Keratinocyte (primary cell): ENCODE measurements at regions not wholly inside any gene's neighbourhood (a gene's known extent, or its start where the extent isn't known, plus 50 kb on each side); places are given as distances from the start of the nearest gene placed in this dataset.

Experiments used
- DNase-seq: peaks from one replicate; pipeline ENCODE4 v3.0.0-alpha.2; 2011; ENCODE audit warnings: low read depth, missing footprints, low spot score
- FAIRE-seq: peaks from 2 replicates; lab custom pipeline; 2011; peaks lifted over from hg19 to GRCh38; lab: Jason Lieb, UNC
- H2AFZ ChIP-seq: 2 replicates; pipeline ENCODE4 v1.6.0; 2012; ENCODE audit warnings: low read length, control low read depth, inconsistent platforms; ENCODE audit not compliant: control insufficient read depth
- H3K27ac ChIP-seq: 2 replicates; pipeline ENCODE4 v1.5.1; 2011; ENCODE audit warnings: low read length; ENCODE audit not compliant: control insufficient read depth, insufficient read depth
- H3K27me3 ChIP-seq: 3 replicates; pipeline ENCODE4 v1.6.0; 2011; ENCODE audit warnings: low read length; ENCODE audit not compliant: control insufficient read depth, insufficient read depth; ENCODE audit errors: extremely low read depth
- H3K36me3 ChIP-seq, 2 experiments: 2 replicates in 1 of 2; 3 replicates in 1 of 2; pipeline ENCODE4 v1.5.1; 2011; ENCODE audit warnings: low read length in 2 of 2, mild to moderate bottlenecking in 1 of 2; ENCODE audit not compliant: control insufficient read depth in 2 of 2, insufficient read depth in 2 of 2; ENCODE audit errors: extremely low read depth in 1 of 2
- H3K4me1 ChIP-seq: 3 replicates; pipeline ENCODE4 v1.5.1; 2011; ENCODE audit warnings: low read length; ENCODE audit not compliant: control insufficient read depth, insufficient read depth; ENCODE audit errors: extremely low read depth
- H3K4me2 ChIP-seq: 3 replicates; pipeline ENCODE4 v1.6.0; 2011; ENCODE audit warnings: low read depth, low read length; ENCODE audit not compliant: control insufficient read depth, insufficient read depth; ENCODE audit errors: extremely low read depth
- H3K4me3 ChIP-seq, 3 experiments: fragments of 200-600 bp in 1 of 3; sonication (generic) in 1 of 3; 2 replicates in 2 of 3; 3 replicates in 1 of 3; pipeline ENCODE4 v1.5.1; 2011 to 2016; ENCODE audit warnings: low read length in 3 of 3, mild to moderate bottlenecking in 3 of 3, control low read depth in 2 of 3, inconsistent platforms in 1 of 3, low read depth in 1 of 3, mixed read lengths in 1 of 3, mixed run types in 1 of 3, moderate library complexity in 1 of 3; ENCODE audit not compliant: control insufficient read depth in 2 of 3, insufficient read depth in 2 of 3; ENCODE audit errors: extremely low read depth in 1 of 3
- H3K79me2 ChIP-seq: 2 replicates; pipeline ENCODE4 v1.6.0; 2012; ENCODE audit warnings: low read length; ENCODE audit not compliant: control insufficient read depth, insufficient read depth
- H3K9ac ChIP-seq: 3 replicates; pipeline ENCODE4 v1.6.0; 2011; ENCODE audit warnings: low read length; ENCODE audit not compliant: control insufficient read depth, insufficient read depth; ENCODE audit errors: extremely low read depth
- H3K9me1 ChIP-seq: 3 replicates; pipeline ENCODE4 v1.6.0; 2011; ENCODE audit warnings: low read length; ENCODE audit not compliant: control insufficient read depth, insufficient read depth; ENCODE audit errors: extremely low read depth
- H3K9me3 ChIP-seq: 2 replicates; pipeline ENCODE4 v1.5.1; 2012; ENCODE audit warnings: low read depth, low read length; ENCODE audit not compliant: control insufficient read depth
- H4K20me1 ChIP-seq: 3 replicates; pipeline ENCODE4 v1.6.0; 2011; ENCODE audit warnings: low read length; ENCODE audit not compliant: control insufficient read depth, insufficient read depth; ENCODE audit errors: extremely low read depth
- EZH2 ChIP-seq: IDR thresholded peaks from one replicate; pipeline ENCODE4 v1.6.1; 2012; ENCODE audit warnings: inconsistent platforms, mild to moderate bottlenecking, low read length, moderate library complexity
- dilution Hi-C: fragments of 300-500 bp; cut with MboI; formaldehyde crosslinking; loops from one replicate; pipeline ENCODE4 v1.7.0; 2020; ENCODE audit warnings: low sequenced_read_pairs; ENCODE audit not compliant: extremely low pct_ligation_motif_present
- TF ChIP-seq, protein P1 (sequence below), 3 experiments: IDR thresholded peaks in 1 of 3; conservative IDR thresholded peaks in 1 of 3; optimal IDR thresholded peaks in 1 of 3; 2 replicates in 2 of 3; 3 replicates in 1 of 3; pipeline versions ENCODE3 to v1.5.1; 2011; ENCODE audit warnings: low read length in 3 of 3, mild to moderate bottlenecking in 3 of 3, moderate library complexity in 2 of 3, control low read depth in 1 of 3, inconsistent platforms in 1 of 3; ENCODE audit not compliant: insufficient read depth in 2 of 3; ENCODE audit errors: extremely low read depth in 1 of 3

DNA sequence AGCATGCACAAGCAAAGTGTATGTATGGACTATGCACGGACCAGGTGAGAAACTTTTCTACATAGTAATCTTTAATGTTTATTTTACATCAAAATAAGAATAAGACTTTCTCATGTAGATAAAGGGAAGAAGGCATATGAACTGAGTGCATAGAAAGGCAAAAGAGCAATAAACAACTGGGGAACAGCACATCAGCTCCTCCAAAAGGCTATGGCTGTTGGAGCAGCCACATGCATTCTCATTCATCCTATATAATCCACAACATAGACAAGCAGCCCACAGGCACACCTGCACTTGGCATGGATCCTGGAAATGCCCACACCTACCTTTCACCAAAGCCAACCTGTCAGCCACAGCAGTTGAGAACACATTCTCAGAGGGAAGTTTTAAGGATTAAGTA, 586.9 kb upstream of the INTU start:
- H3K4me2 ChIP-seq, result no peak overlapping the region

DNA sequence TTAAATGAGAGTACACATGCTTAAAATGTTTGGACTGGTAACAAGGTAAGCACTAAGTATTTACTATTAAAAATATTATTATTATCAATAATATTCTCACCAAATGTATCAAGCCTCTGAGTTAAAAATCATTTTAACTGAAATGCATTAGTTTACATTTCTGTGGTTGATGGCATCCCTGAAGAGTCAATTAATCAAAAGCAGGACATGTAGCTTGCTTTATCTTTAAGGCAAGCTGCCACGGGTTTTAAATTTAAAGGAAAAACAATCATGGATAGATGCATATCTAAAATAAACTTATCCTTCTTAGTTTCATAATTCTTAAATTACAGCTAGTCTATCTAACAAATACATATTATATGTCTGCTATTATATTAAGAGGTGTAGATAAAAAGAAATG, 584.8 kb upstream of the INTU start:
- no peak for FAIRE-seq
- dilution Hi-C loops, result no loop called here
- H3K27me3 ChIP-seq, result no peaks in the 10 kb centered on the region
- H4K20me1 ChIP-seq, result no peaks in the 10 kb centered on the region
- H3K9me3 ChIP-seq, result no peaks in the 10 kb centered on the region
- H3K4me3 ChIP-seq, result no peak overlapping the region
- H3K27ac ChIP-seq, result no peak overlapping the region
- peaks cover 6% of the 10 kb centered on the region for H3K4me1 ChIP-seq
- H3K9ac ChIP-seq, result no peak overlapping the region
- H3K36me3 ChIP-seq, result no peaks in the 10 kb centered on the region
- no peak overlapping the region for H3K4me2 ChIP-seq
- no peaks in the 10 kb centered on the region for H3K9me1 ChIP-seq
- H3K79me2 ChIP-seq, result no peaks in the 10 kb centered on the region
- DNase-seq, result no peak
- no peak for TF ChIP-seq EZH2
- TF ChIP-seq, protein P1, sequence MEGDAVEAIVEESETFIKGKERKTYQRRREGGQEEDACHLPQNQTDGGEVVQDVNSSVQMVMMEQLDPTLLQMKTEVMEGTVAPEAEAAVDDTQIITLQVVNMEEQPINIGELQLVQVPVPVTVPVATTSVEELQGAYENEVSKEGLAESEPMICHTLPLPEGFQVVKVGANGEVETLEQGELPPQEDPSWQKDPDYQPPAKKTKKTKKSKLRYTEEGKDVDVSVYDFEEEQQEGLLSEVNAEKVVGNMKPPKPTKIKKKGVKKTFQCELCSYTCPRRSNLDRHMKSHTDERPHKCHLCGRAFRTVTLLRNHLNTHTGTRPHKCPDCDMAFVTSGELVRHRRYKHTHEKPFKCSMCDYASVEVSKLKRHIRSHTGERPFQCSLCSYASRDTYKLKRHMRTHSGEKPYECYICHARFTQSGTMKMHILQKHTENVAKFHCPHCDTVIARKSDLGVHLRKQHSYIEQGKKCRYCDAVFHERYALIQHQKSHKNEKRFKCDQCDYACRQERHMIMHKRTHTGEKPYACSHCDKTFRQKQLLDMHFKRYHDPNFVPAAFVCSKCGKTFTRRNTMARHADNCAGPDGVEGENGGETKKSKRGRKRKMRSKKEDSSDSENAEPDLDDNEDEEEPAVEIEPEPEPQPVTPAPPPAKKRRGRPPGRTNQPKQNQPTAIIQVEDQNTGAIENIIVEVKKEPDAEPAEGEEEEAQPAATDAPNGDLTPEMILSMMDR (optimal IDR thresholded peaks at IDR 0.05 in 1 of 3, IDR thresholded peaks at IDR 0.05 in 1 of 3, conservative IDR thresholded peaks at IDR 0.05 in 1 of 3; ENCODE audit: extremely low read depth in 1 of 3, insufficient read depth in 2 of 3, low read length in 3 of 3), result no peak
- H2AFZ ChIP-seq, result no peak overlapping the region

More for the DNA sequence above, 586.9 kb upstream of the INTU start:
- FAIRE-seq (no peak), DNase-seq (no peak)
- Histone ChIP-seq H3K27me3 (no peaks in the 10 kb centered on the region), H3K4me3 (no peak overlapping the region), H3K36me3 (no peaks in the 10 kb centered on the region), H4K20me1 (no peaks in the 10 kb centered on the region), H3K9me1 (no peaks in the 10 kb centered on the region), H2AFZ (no peak overlapping the region), H3K27ac (no peak overlapping the region), H3K9me3 (no peaks in the 10 kb centered on the region), H3K9ac (no peak overlapping the region), H3K79me2 (no peaks in the 10 kb centered on the region), H3K4me1 (peaks cover 6% of the 10 kb centered on the region)
- no peak for TF ChIP-seq EZH2
- TF ChIP-seq, protein P1 (optimal IDR thresholded peaks at IDR 0.05 in 1 of 3, IDR thresholded peaks at IDR 0.05 in 1 of 3, conservative IDR thresholded peaks at IDR 0.05 in 1 of 3; ENCODE audit: extremely low read depth in 1 of 3, insufficient read depth in 2 of 3, low read length in 3 of 3), result peak in 1 of 3 experiments; percentile 4
- dilution Hi-C loops, result no loop called here
